Hepatocyte (in vitro differentiated cells): ENCODE measurements at regions not wholly inside any gene's neighbourhood (a gene's known extent, or its start where the extent isn't known, plus 50 kb on each side); places are given as distances from the start of the nearest gene placed in this dataset.

Source experiments
- DNase-seq: peaks from one replicate; pipeline ENCODE4 v3.0.0-alpha.2; 2016; ENCODE audit warnings: low spot score
- H2AFZ ChIP-seq: fragments of 200-600 bp; sonication (generic); 2 replicates; pipeline ENCODE4 v1.6.0; 2016; ENCODE audit warnings: antibody characterized with exemption, mild to moderate bottlenecking
- H3K27ac ChIP-seq: fragments of 200-600 bp; sonication (generic); 2 replicates; pipeline ENCODE4 v1.5.1; 2016; ENCODE audit warnings: mild to moderate bottlenecking
- H3K27me3 ChIP-seq: fragments of 200-600 bp; sonication (generic); 2 replicates; pipeline ENCODE4 v1.6.1; 2016
- H3K36me3 ChIP-seq: fragments of 200-600 bp; sonication (generic); replicated peaks from 2 replicates; pipeline ENCODE4 v1.5.1; 2016; ENCODE audit warnings: low read depth; ENCODE audit not compliant: insufficient read depth
- H3K4me1 ChIP-seq: fragments of 200-600 bp; sonication (generic); 2 replicates; pipeline ENCODE4 v1.5.1; 2016; ENCODE audit warnings: mild to moderate bottlenecking, moderate library complexity; ENCODE audit not compliant: insufficient read depth
- H3K4me2 ChIP-seq: fragments of 200-600 bp; sonication (generic); 2 replicates; pipeline ENCODE4 v1.6.0; 2016
- H3K4me3 ChIP-seq: fragments of 200-600 bp; sonication (generic); 2 replicates; pipeline ENCODE4 v1.5.1; 2016; ENCODE audit warnings: mild to moderate bottlenecking
- H3K79me2 ChIP-seq: fragments of 200-600 bp; sonication (generic); 2 replicates; pipeline ENCODE4 v1.6.0; 2017; ENCODE audit warnings: mild to moderate bottlenecking
- H3K9me2 ChIP-seq: fragments of 200-600 bp; sonication (generic); replicated peaks from 2 replicates; pipeline ENCODE4 v1.6.0; 2017; ENCODE audit warnings: mild to moderate bottlenecking; ENCODE audit not compliant: insufficient read depth
- H3K9me3 ChIP-seq: fragments of 200-600 bp; sonication (generic); 2 replicates; pipeline ENCODE4 v1.5.1; 2016; ENCODE audit warnings: low read depth, mild to moderate bottlenecking
- H4K20me1 ChIP-seq: fragments of 200-600 bp; sonication (generic); 2 replicates; pipeline ENCODE4 v1.6.0; 2016; ENCODE audit warnings: mild to moderate bottlenecking; ENCODE audit not compliant: insufficient read depth, poor library complexity, severe bottlenecking
- CTCF ChIP-seq: fragments of 200-600 bp; sonication (generic); IDR thresholded peaks from 2 replicates; pipeline ENCODE4 v1.5.1; 2016; ENCODE audit warnings: antibody characterized with exemption, mild to moderate bottlenecking; ENCODE audit not compliant: poor library complexity
- EZH2 ChIP-seq: fragments of 200-600 bp; sonication (generic); IDR thresholded peaks from 2 replicates; pipeline ENCODE4 v1.6.1; 2016; ENCODE audit warnings: antibody characterized with exemption, mild to moderate bottlenecking, borderline replicate concordance
- EZH2phosphoT487 ChIP-seq: fragments of 200-600 bp; sonication (generic); IDR thresholded peaks from one replicate; pipeline ENCODE4 v1.6.1; 2018; ENCODE audit warnings: antibody characterized with exemption, mild to moderate bottlenecking, low read depth, moderate library complexity; ENCODE audit not compliant: unreplicated experiment, severe bottlenecking
- WGBS: methylation state at CpG from one replicate; pipeline ENCODE4 v1.1.6; 2016; ENCODE audit warnings: low lambda C conversion rate; ENCODE audit errors: missing lambda C conversion rate; 5-methylcytosine and 5-hydroxymethylcytosine counted together

GRCh38 chr2:145299368-145299767 lies 779.4 kb upstream of the ZEB2 start:
- WGBS = 75% methylated on average over 10 of the region's 10 CpGs
- H2AFZ ChIP-seq = no peak overlapping the region

GRCh38 chr2:145292166-145292565 lies 772.2 kb upstream of the ZEB2 start:
- Histone ChIP-seq H4K20me1 (no peaks in the 10 kb centered on the region), H3K9me3 (no peaks in the 10 kb centered on the region), H3K27ac (no peak overlapping the region)

More at GRCh38 chr2:145299368-145299767, 779.4 kb upstream of the ZEB2 start:
- no peaks in the 10 kb centered on the region for H3K9me3 ChIP-seq
- no peak overlapping the region for H3K27ac ChIP-seq
- TF ChIP-seq EZH2phosphoT487 (no peak), CTCF (no peak), EZH2 (no peak)
- H3K4me1 ChIP-seq = no peaks in the 10 kb centered on the region
- H3K9me2 ChIP-seq = no peaks in the 10 kb centered on the region
- H3K36me3 ChIP-seq = no peaks in the 10 kb centered on the region
- DNase-seq = no peak
- H3K79me2 ChIP-seq = no peaks in the 10 kb centered on the region
- no peaks in the 10 kb centered on the region for H4K20me1 ChIP-seq
- H3K4me2 ChIP-seq = no peak overlapping the region
- H3K27me3 ChIP-seq = no peaks in the 10 kb centered on the region
- H3K4me3 ChIP-seq = no peak overlapping the region

GRCh38 chr2:145290986-145291385 lies 771.1 kb upstream of the ZEB2 start:
- Histone ChIP-seq H3K4me1 (no peaks in the 10 kb centered on the region), H3K27me3 (no peaks in the 10 kb centered on the region), H3K9me2 (no peaks in the 10 kb centered on the region), H3K4me3 (no peak overlapping the region), H3K27ac (no peak overlapping the region), H3K79me2 (no peaks in the 10 kb centered on the region), H2AFZ (no peak overlapping the region), H3K9me3 (no peaks in the 10 kb centered on the region), H3K36me3 (no peaks in the 10 kb centered on the region), H3K4me2 (no peak overlapping the region), H4K20me1 (no peaks in the 10 kb centered on the region)
- TF ChIP-seq CTCF = no peak
- TF ChIP-seq EZH2phosphoT487 = no peak
- TF ChIP-seq EZH2 = no peak
- WGBS = 87% methylated on average over 2 of the region's 2 CpGs
- DNase-seq = no peak

More at GRCh38 chr2:145292166-145292565, 772.2 kb upstream of the ZEB2 start:
- Histone ChIP-seq H3K4me1 (no peaks in the 10 kb centered on the region), H3K79me2 (no peaks in the 10 kb centered on the region), H3K9me2 (no peaks in the 10 kb centered on the region), H3K4me2 (no peak overlapping the region), H3K4me3 (no peak overlapping the region), H2AFZ (no peak overlapping the region), H3K27me3 (no peaks in the 10 kb centered on the region), H3K36me3 (no peaks in the 10 kb centered on the region)
- DNase-seq = no peak
- TF ChIP-seq EZH2 (no peak), EZH2phosphoT487 (no peak), CTCF (no peak)

- no peak overlapping the region for H3K4me2 ChIP-seq
- H3K36me3 ChIP-seq = no peaks in the 10 kb centered on the region
- TF ChIP-seq EZH2phosphoT487 = no peak
- no peak for TF ChIP-seq EZH2
- no peak for TF ChIP-seq CTCF
- no peaks in the 10 kb centered on the region for H3K79me2 ChIP-seq
- no peaks in the 10 kb centered on the region for H3K9me2 ChIP-seq
- no peak overlapping the region for H2AFZ ChIP-seq
- no peak overlapping the region for H3K27ac ChIP-seq
- no peaks in the 10 kb centered on the region for H3K4me1 ChIP-seq
- no peaks in the 10 kb centered on the region for H3K9me3 ChIP-seq
- WGBS = 88% methylated on average over 4 of the region's 4 CpGs
- no peak for DNase-seq
- no peak overlapping the region for H3K4me3 ChIP-seq
- no peaks in the 10 kb centered on the region for H3K27me3 ChIP-seq
- H4K20me1 ChIP-seq = no peaks in the 10 kb centered on the region
Measured at GRCh38 chr2:145289946-145290345, 770.0 kb upstream of the ZEB2 start.
